NT2/D1 (cell line): ENCODE measurements at regions not wholly inside any gene's neighbourhood (a gene's known extent, or its start where the extent isn't known, plus 50 kb on each side); places are given as distances from the start of the nearest gene placed in this dataset.

Source experiments
- SUZ12 ChIP-seq: IDR thresholded peaks from 2 replicates; pipeline ENCODE4 v1.6.1; 2011; ENCODE audit not compliant: insufficient read length, insufficient read depth; ENCODE audit errors: extremely low read depth
- YY1 ChIP-seq: IDR thresholded peaks from 2 replicates; pipeline ENCODE4 v1.6.1; 2011; ENCODE audit not compliant: insufficient read length, insufficient read depth
- ZNF274 ChIP-seq: IDR thresholded peaks from 2 replicates; pipeline ENCODE4 v1.6.1; 2011; ENCODE audit warnings: mild to moderate bottlenecking, low read depth, low read length

DNA sequence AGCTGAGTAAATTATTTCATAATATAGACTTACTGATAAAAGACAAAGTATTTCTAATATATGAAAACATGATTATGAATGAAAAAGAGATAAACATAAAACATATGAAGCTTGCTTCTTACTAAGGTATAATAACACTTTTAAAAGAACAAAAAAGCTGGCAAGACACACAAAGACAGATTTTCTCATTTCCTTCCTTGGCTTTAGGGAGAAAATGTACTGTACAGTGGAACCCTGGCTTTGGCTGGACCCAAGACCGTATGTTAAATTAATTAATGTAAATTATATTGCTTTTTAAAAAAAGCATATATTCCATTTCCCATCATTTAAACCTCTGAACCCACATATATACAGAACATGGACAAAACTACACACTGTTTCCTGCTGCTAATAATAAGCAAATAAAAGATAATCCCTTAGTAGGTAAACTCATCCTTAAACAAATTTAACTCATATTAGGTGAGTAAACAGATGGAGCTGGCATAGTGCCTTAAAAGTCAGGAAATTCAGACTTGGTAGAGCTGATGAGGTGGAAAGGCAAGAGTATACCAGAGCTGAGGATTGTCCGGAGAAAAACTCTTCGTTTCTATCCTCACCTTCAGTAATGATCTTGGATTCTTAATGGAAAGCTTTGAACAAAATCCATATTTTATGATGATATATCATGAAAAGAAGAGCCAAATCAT lies 1016.4 kb upstream of the KCND2 start:
- TF ChIP-seq YY1 (no peak), SUZ12 (no peak), ZNF274 (no peak)
